ENCODE measurements at regions not wholly inside any gene's neighbourhood (a gene's known extent, or its start where the extent isn't known, plus 50 kb on each side); places are given as distances from the start of the nearest gene placed in this dataset.

- H3K4me3 Mint-ChIP-seq, result no peak overlapping the region
- DNase-seq (ENCODE audit: low spot score in 2 of 2) (no peak), ATAC-seq (no peak)
- no peak overlapping the region for H3K27ac Mint-ChIP-seq
- H3K4me1 Mint-ChIP-seq, result no peaks in the 10 kb centered on the region
- no peaks in the 10 kb centered on the region for H3K9me3 Mint-ChIP-seq
- H3K36me3 Mint-ChIP-seq, result no peaks in the 10 kb centered on the region
Measured at GRCh38 chr19:28020619-28021258, 1192.2 kb downstream of the UQCRFS1 start.

- H3K36me3 Mint-ChIP-seq, result no peaks in the 10 kb centered on the region
- H3K4me1 Mint-ChIP-seq, result no peaks in the 10 kb centered on the region
- DNase-seq (ENCODE audit: low spot score in 2 of 2), result no peak
- H3K27ac Mint-ChIP-seq, result no peak overlapping the region
- no peak overlapping the region for H3K4me3 Mint-ChIP-seq
- ATAC-seq, result no peak
- no peaks in the 10 kb centered on the region for H3K9me3 Mint-ChIP-seq
Measured at GRCh38 chr19:28019901-28020300, 1193.0 kb downstream of the UQCRFS1 start.

- ATAC-seq (no peak), DNase-seq (ENCODE audit: low spot score in 2 of 2) (no peak)
- Mint-ChIP-seq H3K36me3 (no peaks in the 10 kb centered on the region), H3K4me3 (no peak overlapping the region), H3K4me1 (no peaks in the 10 kb centered on the region), H3K9me3 (no peaks in the 10 kb centered on the region), H3K27ac (no peak overlapping the region)
Measured at GRCh38 chr19:28019371-28019770, 1193.6 kb downstream of the UQCRFS1 start.

GRCh38 chr19:28018499-28018898 is 1194.5 kb downstream of the UQCRFS1 start:
- no peaks in the 10 kb centered on the region for H3K4me1 Mint-ChIP-seq
- H3K9me3 Mint-ChIP-seq, result no peaks in the 10 kb centered on the region
- no peak for ATAC-seq
- H3K36me3 Mint-ChIP-seq, result no peaks in the 10 kb centered on the region
- DNase-seq (ENCODE audit: low spot score in 2 of 2), result no peak
- no peak overlapping the region for H3K4me3 Mint-ChIP-seq
- no peak overlapping the region for H3K27ac Mint-ChIP-seq

GRCh38 chr19:28014615-28015405 is 1198.1 kb downstream of the UQCRFS1 start:
- Mint-ChIP-seq H3K4me3 (no peak overlapping the region), H3K4me1 (no peaks in the 10 kb centered on the region), H3K9me3 (peaks cover 4% of the 10 kb centered on the region), H3K36me3 (no peaks in the 10 kb centered on the region), H3K27ac (no peak overlapping the region)
- ATAC-seq (no peak), DNase-seq (ENCODE audit: low spot score in 2 of 2) (no peak)

- ATAC-seq, result no peak
- Mint-ChIP-seq H3K9me3 (peaks cover 4% of the 10 kb centered on the region), H3K36me3 (no peaks in the 10 kb centered on the region), H3K27ac (no peak overlapping the region), H3K4me1 (no peaks in the 10 kb centered on the region), H3K4me3 (no peak overlapping the region)
- no peak for DNase-seq (ENCODE audit: low spot score in 2 of 2)
Measured at GRCh38 chr19:28012361-28012760, 1200.6 kb downstream of the UQCRFS1 start.

- H3K4me3 Mint-ChIP-seq, result no peak overlapping the region
- ATAC-seq (no peak), DNase-seq (ENCODE audit: low spot score in 2 of 2) (no peak)
- H3K4me1 Mint-ChIP-seq, result no peaks in the 10 kb centered on the region
- H3K9me3 Mint-ChIP-seq, result peaks cover 4% of the 10 kb centered on the region
- H3K36me3 Mint-ChIP-seq, result no peaks in the 10 kb centered on the region
- no peak overlapping the region for H3K27ac Mint-ChIP-seq
Measured at GRCh38 chr19:28010656-28011055, 1202.3 kb downstream of the UQCRFS1 start.

GRCh38 chr19:28009696-28010095 is 1203.3 kb downstream of the UQCRFS1 start:
- Mint-ChIP-seq H3K9me3 (peaks cover 4% of the 10 kb centered on the region), H3K4me3 (no peak overlapping the region), H3K27ac (no peak overlapping the region), H3K36me3 (no peaks in the 10 kb centered on the region), H3K4me1 (no peaks in the 10 kb centered on the region)
- ATAC-seq (no peak), DNase-seq (ENCODE audit: low spot score in 2 of 2) (no peak)

- no peaks in the 10 kb centered on the region for H3K36me3 Mint-ChIP-seq
- no peak overlapping the region for H3K4me3 Mint-ChIP-seq
- no peaks in the 10 kb centered on the region for H3K4me1 Mint-ChIP-seq
- DNase-seq (ENCODE audit: low spot score in 2 of 2) (no peak), ATAC-seq (no peak)
- peaks cover 7% of the 10 kb centered on the region for H3K9me3 Mint-ChIP-seq
- H3K27ac Mint-ChIP-seq, result no peak overlapping the region
Measured at GRCh38 chr19:28008695-28009094, 1204.3 kb downstream of the UQCRFS1 start.

- Mint-ChIP-seq H3K4me1 (no peaks in the 10 kb centered on the region), H3K9me3 (peaks cover 13% of the 10 kb centered on the region), H3K36me3 (no peaks in the 10 kb centered on the region), H3K27ac (no peak overlapping the region), H3K4me3 (no peak overlapping the region)
- ATAC-seq (no peak), DNase-seq (ENCODE audit: low spot score in 2 of 2) (no peak)
Measured at GRCh38 chr19:28003543-28003942, 1209.4 kb downstream of the UQCRFS1 start.

- ATAC-seq (no peak), DNase-seq (ENCODE audit: low spot score in 2 of 2) (no peak)
- no peak overlapping the region for H3K27ac Mint-ChIP-seq
- no peaks in the 10 kb centered on the region for H3K36me3 Mint-ChIP-seq
- H3K4me3 Mint-ChIP-seq, result no peak overlapping the region
- H3K4me1 Mint-ChIP-seq, result no peaks in the 10 kb centered on the region
- peaks cover 10% of the 10 kb centered on the region for H3K9me3 Mint-ChIP-seq
Measured at GRCh38 chr19:27997069-27997468, 1215.9 kb downstream of the UQCRFS1 start.

- H3K4me1 Mint-ChIP-seq, result no peaks in the 10 kb centered on the region
- no peak for DNase-seq (ENCODE audit: low spot score in 2 of 2)
- no peak overlapping the region for H3K4me3 Mint-ChIP-seq
- H3K36me3 Mint-ChIP-seq, result no peaks in the 10 kb centered on the region
- no peak overlapping the region for H3K27ac Mint-ChIP-seq
- H3K9me3 Mint-ChIP-seq, result no peaks in the 10 kb centered on the region
- no peak for ATAC-seq
Measured at GRCh38 chr19:27993619-27994570, 1219.1 kb downstream of the UQCRFS1 start.

GRCh38 chr19:27986299-27986698 is 1226.7 kb downstream of the UQCRFS1 start:
- Mint-ChIP-seq H3K4me1 (no peaks in the 10 kb centered on the region), H3K4me3 (no peak overlapping the region), H3K9me3 (no peaks in the 10 kb centered on the region), H3K36me3 (no peaks in the 10 kb centered on the region), H3K27ac (no peak overlapping the region)
- ATAC-seq (no peak), DNase-seq (ENCODE audit: low spot score in 2 of 2) (no peak)

- DNase-seq (ENCODE audit: low spot score in 2 of 2), result no peak
- Mint-ChIP-seq H3K4me3 (no peak overlapping the region), H3K4me1 (no peaks in the 10 kb centered on the region), H3K27ac (no peak overlapping the region), H3K36me3 (no peaks in the 10 kb centered on the region), H3K9me3 (peaks cover 6% of the 10 kb centered on the region)
- no peak for ATAC-seq
Measured at GRCh38 chr19:27975419-27976005, 1237.4 kb downstream of the UQCRFS1 start.

- H3K4me3 Mint-ChIP-seq, result no peak overlapping the region
- H3K4me1 Mint-ChIP-seq, result no peaks in the 10 kb centered on the region
- no peak for DNase-seq (ENCODE audit: low spot score in 2 of 2)
- peaks cover 5% of the 10 kb centered on the region for H3K9me3 Mint-ChIP-seq
- H3K36me3 Mint-ChIP-seq, result no peaks in the 10 kb centered on the region
- H3K27ac Mint-ChIP-seq, result no peak overlapping the region
- ATAC-seq, result no peak
Measured at GRCh38 chr19:27974082-27974513, 1238.9 kb downstream of the UQCRFS1 start.
